H9 (cell line): ENCODE measurements at regions not wholly inside any gene's neighbourhood (a gene's known extent, or its start where the extent isn't known, plus 50 kb on each side); places are given as distances from the start of the nearest gene placed in this dataset.

Source experiments
- DNase-seq: peaks from one replicate; pipeline ENCODE4 v3.0.0-alpha.2; 2017
- H2AFZ ChIP-seq: one replicate; pipeline ENCODE4 v1.6.1; 2013; ENCODE audit warnings: mild to moderate bottlenecking, low read length, control low read depth, moderate library complexity
- H2AK5ac ChIP-seq: 2 replicates; pipeline ENCODE4 v1.6.1; 2013; ENCODE audit warnings: low read length, control low read depth, mixed read lengths; ENCODE audit not compliant: insufficient read length
- H2BK120ac ChIP-seq: one replicate; pipeline ENCODE4 v1.6.1; 2013; ENCODE audit warnings: low read depth, mild to moderate bottlenecking, low read length, control low read depth, inconsistent platforms; ENCODE audit not compliant: poor library complexity, severe bottlenecking
- H2BK12ac ChIP-seq: 2 replicates; pipeline ENCODE4 v1.6.1; 2013; ENCODE audit warnings: low read length, control low read depth, mixed read lengths, low read depth; ENCODE audit not compliant: insufficient read length
- H2BK15ac ChIP-seq: 2 replicates; pipeline ENCODE4 v1.6.1; 2013; ENCODE audit warnings: low read depth, low read length, control low read depth
- H2BK20ac ChIP-seq: one replicate; pipeline ENCODE4 v1.6.1; 2013; ENCODE audit warnings: low read depth, mild to moderate bottlenecking, low read length, control low read depth, inconsistent platforms; ENCODE audit not compliant: poor library complexity, severe bottlenecking
- H2BK5ac ChIP-seq: 2 replicates; pipeline ENCODE4 v1.6.1; 2013; ENCODE audit warnings: low read length, control low read depth, mixed read lengths; ENCODE audit not compliant: insufficient read length
- H3K14ac ChIP-seq: 2 replicates; pipeline ENCODE4 v1.6.1; 2013; ENCODE audit warnings: low read length, control low read depth; ENCODE audit not compliant: insufficient read depth
- H3K18ac ChIP-seq: 2 replicates; pipeline ENCODE4 v1.6.1; 2013; ENCODE audit warnings: low read depth, mild to moderate bottlenecking, mixed read lengths, low read length, control low read depth; ENCODE audit not compliant: insufficient read length
- H3K23ac ChIP-seq: 2 replicates; pipeline ENCODE4 v1.6.1; 2013; ENCODE audit warnings: low read length, control low read depth, mixed read lengths, low read depth; ENCODE audit not compliant: insufficient read length
- H3K23me2 ChIP-seq: 2 replicates; pipeline ENCODE4 v1.6.1; 2013; ENCODE audit warnings: low read depth, mild to moderate bottlenecking, mixed read lengths, low read length, control low read depth; ENCODE audit not compliant: insufficient read length, poor library complexity, severe bottlenecking
- H3K27ac ChIP-seq: 2 replicates; pipeline ENCODE4 v1.5.1; 2013; ENCODE audit warnings: low read length, control low read depth, mixed read lengths, low read depth; ENCODE audit not compliant: insufficient read length
- H3K27me3 ChIP-seq: 2 replicates; pipeline ENCODE4 v1.6.1; 2013; ENCODE audit warnings: low read length, control low read depth, inconsistent platforms; ENCODE audit not compliant: insufficient read depth
- H3K4ac ChIP-seq: 2 replicates; pipeline ENCODE4 v1.6.1; 2013; ENCODE audit warnings: low read depth, mild to moderate bottlenecking, control low read depth, inconsistent platforms, low read length, moderate library complexity
- H3K4me1 ChIP-seq: 2 replicates; pipeline ENCODE4 v1.6.1; 2013; ENCODE audit warnings: low read length, control low read depth, inconsistent platforms; ENCODE audit not compliant: insufficient read depth
- H3K4me2 ChIP-seq: 2 replicates; pipeline ENCODE4 v1.6.1; 2013; ENCODE audit warnings: low read length, control low read depth, mixed read lengths; ENCODE audit not compliant: insufficient read length, insufficient read depth
- H3K56ac ChIP-seq: 2 replicates; pipeline ENCODE4 v1.6.1; 2013; ENCODE audit warnings: low read depth, mild to moderate bottlenecking, mixed read lengths, low read length, control low read depth; ENCODE audit not compliant: insufficient read length
- H3K79me1 ChIP-seq: 2 replicates; pipeline ENCODE4 v1.6.1; 2013; ENCODE audit warnings: low read depth, mild to moderate bottlenecking, moderate library complexity, low read length, control low read depth, inconsistent platforms; ENCODE audit not compliant: insufficient read depth, poor library complexity, severe bottlenecking
- H3K79me2 ChIP-seq: 2 replicates; pipeline ENCODE4 v1.6.1; 2013; ENCODE audit warnings: low read length, control low read depth, inconsistent platforms; ENCODE audit not compliant: insufficient read depth
- H3K9ac ChIP-seq: 2 replicates; pipeline ENCODE4 v1.6.1; 2013; ENCODE audit warnings: low read length, control low read depth, mixed read lengths; ENCODE audit not compliant: insufficient read length; ENCODE audit errors: extremely low read depth
- H3K9me3 ChIP-seq: one replicate; pipeline ENCODE4 v1.6.1; 2013; ENCODE audit warnings: low read depth, low read length, inconsistent platforms; ENCODE audit not compliant: control insufficient read depth
- H3T11ph ChIP-seq: one replicate; pipeline ENCODE4 v1.6.1; 2013; ENCODE audit warnings: mild to moderate bottlenecking, low read length, control low read depth, inconsistent platforms
- H4K20me1 ChIP-seq: one replicate; pipeline ENCODE4 v1.6.1; 2013; ENCODE audit not compliant: control insufficient read depth, insufficient read length, insufficient read depth
- H4K5ac ChIP-seq: 2 replicates; pipeline ENCODE4 v1.6.1; 2013; ENCODE audit warnings: low read depth, mild to moderate bottlenecking, mixed read lengths, low read length, control low read depth; ENCODE audit not compliant: insufficient read length
- H4K8ac ChIP-seq: replicated peaks from 2 replicates; pipeline ENCODE4 v1.6.1; 2013; ENCODE audit warnings: low read length, control low read depth, mixed read lengths, low read depth; ENCODE audit not compliant: insufficient read length
- H4K91ac ChIP-seq: 2 replicates; pipeline ENCODE4 v1.6.1; 2013; ENCODE audit warnings: low read depth, mild to moderate bottlenecking, moderate library complexity, mixed read lengths, low read length, control low read depth; ENCODE audit not compliant: insufficient read length
- H3K27ac Mint-ChIP-seq, 3 experiments: 2 replicates in 2 of 3; 3 replicates in 1 of 3; pipeline ENCODE4 v1.8.0; 2020 to 2021; ENCODE audit warnings: mixed read lengths in 3 of 3, mild to moderate bottlenecking in 1 of 3, moderate library complexity in 1 of 3
- H3K27me3 Mint-ChIP-seq: 2 replicates; pipeline ENCODE4 v1.8.0; 2021; ENCODE audit warnings: low read depth, mild to moderate bottlenecking, moderate library complexity, mixed read lengths
- H3K36me3 Mint-ChIP-seq, 3 experiments: 2 replicates in 2 of 3; 3 replicates in 1 of 3; pipeline ENCODE4 v1.8.0; 2020 to 2021; ENCODE audit warnings: low read depth in 3 of 3, mixed read lengths in 3 of 3; ENCODE audit not compliant: insufficient read depth in 1 of 3
- H3K4me1 Mint-ChIP-seq, 2 experiments: 2 replicates each; pipeline ENCODE4 v1.8.0; 2020; ENCODE audit warnings: mixed read lengths in 2 of 2
- H3K4me3 Mint-ChIP-seq, 2 experiments: 2 replicates in 1 of 2; 3 replicates in 1 of 2; pipeline ENCODE4 v1.8.0; 2020 to 2021; ENCODE audit warnings: mild to moderate bottlenecking in 2 of 2, mixed read lengths in 2 of 2, moderate library complexity in 1 of 2
- H3K9me3 Mint-ChIP-seq, 2 experiments: 2 replicates in 1 of 2; 3 replicates in 1 of 2; pipeline ENCODE4 v1.8.0; 2020; ENCODE audit warnings: mild to moderate bottlenecking in 2 of 2, mixed read lengths in 2 of 2, moderate library complexity in 1 of 2
- WGBS: extraction: QIAGEN DNeasy Blood & Tissue Kit; methylation state at CpG from one replicate; pipeline ENCODE4 v1.1.7; 2013; ENCODE audit warnings: missing lambda C conversion rate, low lambda C conversion rate, mixed read lengths; ENCODE audit not compliant: insufficient read length; ENCODE audit errors: extremely low coverage; 5-methylcytosine and 5-hydroxymethylcytosine counted together
- TF ChIP-seq, protein P1 (sequence below): fragments of 200-600 bp; sonication (generic); conservative IDR thresholded peaks from 3 replicates; pipeline ENCODE4 v1.8.0; 2021; ENCODE audit warnings: antibody characterized with exemption, mild to moderate bottlenecking

DNA sequence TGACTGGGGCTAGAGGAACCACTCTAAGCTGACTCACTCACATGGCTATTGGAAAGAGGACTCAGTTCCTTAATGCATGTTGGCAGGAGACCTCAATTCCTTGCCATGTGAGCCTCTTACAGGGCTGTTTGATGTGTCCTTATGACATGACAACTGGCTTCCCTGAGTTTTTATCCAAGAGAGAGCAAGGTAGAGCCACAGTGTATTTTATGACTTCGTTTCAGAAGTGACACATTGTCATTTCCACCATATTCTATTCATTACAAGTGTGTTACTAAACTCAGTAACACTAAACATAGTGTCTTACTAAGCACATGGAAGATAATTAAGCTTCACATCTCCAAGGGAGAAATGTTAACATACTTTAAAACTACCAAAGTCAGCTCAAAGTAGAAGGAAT is 98.2 kb downstream of the ZNF777 start:
- WGBS: no CpG with 5 or more reads among the region's 1 CpG
- peaks cover 25% of the 10 kb centered on the region for H3K27me3 Mint-ChIP-seq

More for the DNA sequence above, 98.2 kb downstream of the ZNF777 start:
- H3K27ac Mint-ChIP-seq: no peak overlapping the region
- Histone ChIP-seq H3K79me1 (no peaks in the 10 kb centered on the region), H2AFZ (no peak overlapping the region), H3K4ac (no peak overlapping the region), H3K18ac (no peak overlapping the region), H2BK12ac (no peak overlapping the region), H3K9ac (no peak overlapping the region), H4K20me1 (no peaks in the 10 kb centered on the region), H3K27ac (no peak overlapping the region), H4K8ac (no peak overlapping the region), H3K23me2 (no peaks in the 10 kb centered on the region), H2BK20ac (no peak overlapping the region), H3K56ac (no peak overlapping the region), H3K14ac (no peak overlapping the region), H4K91ac (no peak overlapping the region), H3T11ph (no peak overlapping the region), H2BK15ac (no peak overlapping the region), H2AK5ac (no peak overlapping the region), H4K5ac (no peak overlapping the region), H3K27me3 (no peaks in the 10 kb centered on the region), H3K4me1 (no peaks in the 10 kb centered on the region), H3K4me2 (no peak overlapping the region), H3K23ac (no peak overlapping the region), H2BK5ac (no peak overlapping the region), H2BK120ac (no peak overlapping the region), H3K79me2 (no peaks in the 10 kb centered on the region), H3K9me3 (no peaks in the 10 kb centered on the region)
- TF ChIP-seq, protein P1, sequence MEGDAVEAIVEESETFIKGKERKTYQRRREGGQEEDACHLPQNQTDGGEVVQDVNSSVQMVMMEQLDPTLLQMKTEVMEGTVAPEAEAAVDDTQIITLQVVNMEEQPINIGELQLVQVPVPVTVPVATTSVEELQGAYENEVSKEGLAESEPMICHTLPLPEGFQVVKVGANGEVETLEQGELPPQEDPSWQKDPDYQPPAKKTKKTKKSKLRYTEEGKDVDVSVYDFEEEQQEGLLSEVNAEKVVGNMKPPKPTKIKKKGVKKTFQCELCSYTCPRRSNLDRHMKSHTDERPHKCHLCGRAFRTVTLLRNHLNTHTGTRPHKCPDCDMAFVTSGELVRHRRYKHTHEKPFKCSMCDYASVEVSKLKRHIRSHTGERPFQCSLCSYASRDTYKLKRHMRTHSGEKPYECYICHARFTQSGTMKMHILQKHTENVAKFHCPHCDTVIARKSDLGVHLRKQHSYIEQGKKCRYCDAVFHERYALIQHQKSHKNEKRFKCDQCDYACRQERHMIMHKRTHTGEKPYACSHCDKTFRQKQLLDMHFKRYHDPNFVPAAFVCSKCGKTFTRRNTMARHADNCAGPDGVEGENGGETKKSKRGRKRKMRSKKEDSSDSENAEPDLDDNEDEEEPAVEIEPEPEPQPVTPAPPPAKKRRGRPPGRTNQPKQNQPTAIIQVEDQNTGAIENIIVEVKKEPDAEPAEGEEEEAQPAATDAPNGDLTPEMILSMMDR: no peak
- no peaks in the 10 kb centered on the region for H3K36me3 Mint-ChIP-seq
- peaks cover 4 to 14% of the 10 kb centered on the region in 2 experiments; a peak in 3 of 5 replicates for H3K9me3 Mint-ChIP-seq
- peaks cover 0 to 5% of the 10 kb centered on the region in 2 experiments; a peak in 1 of 4 replicates for H3K4me1 Mint-ChIP-seq
- no peak for DNase-seq
- no peak overlapping the region for H3K4me3 Mint-ChIP-seq
